Panc1 (cell line): ENCODE measurements at regions not wholly inside any gene's neighbourhood (a gene's known extent, or its start where the extent isn't known, plus 50 kb on each side); places are given as distances from the start of the nearest gene placed in this dataset.

ENCODE experiments used
- ATAC-seq: fragments of 200-7000 bp; cut with Tn5 transposase; 2 replicates; pipeline ENCODE4 v1.9.1; 2020; ENCODE audit warnings: mild to moderate bottlenecking, moderate library complexity
- BruUV-seq: library from RNA; stranded (reverse); fragments of 400-500 nt; replicated peaks from 2 replicates; lab custom pipeline; 2021; lab: Mats Ljungman, UMichigan
- CTCF ChIA-PET: fragments of 300-600 bp; sonication (Branson Sonifier 250); formaldehyde crosslinking; loops from one replicate; lab custom pipeline; 2022; ENCODE audit warnings: antibody characterized with exemption; lab: Charles Lee
- POLR2A ChIA-PET: fragments of 300-600 bp; sonication (Branson Sonifier 250); formaldehyde crosslinking; loops from one replicate; lab custom pipeline; 2022; ENCODE audit warnings: antibody characterized with exemption; lab: Charles Lee
- DNase-seq: peaks from one replicate; pipeline ENCODE4 v3.0.0-alpha.2; 2010; ENCODE audit warnings: low read depth, low spot score
- H3K27ac ChIP-seq: 2 replicates; pipeline ENCODE4 v1.5.1; 2011; ENCODE audit warnings: mild to moderate bottlenecking, low read length, inconsistent platforms
- H3K27me3 ChIP-seq: fragments of 200-500 bp; sonication (Bioruptor generic); 2 replicates; pipeline ENCODE4 v1.6.0; 2014; ENCODE audit warnings: low read length, inconsistent platforms; ENCODE audit not compliant: control insufficient read depth, insufficient read depth
- H3K36me3 ChIP-seq: fragments of 200-500 bp; sonication (Bioruptor generic); 2 replicates; pipeline ENCODE4 v1.5.1; 2014; ENCODE audit warnings: inconsistent platforms, mild to moderate bottlenecking, low read length, moderate library complexity; ENCODE audit not compliant: control insufficient read depth, insufficient read depth
- H3K4me1 ChIP-seq: 2 replicates; pipeline ENCODE4 v1.5.1; 2011; ENCODE audit warnings: inconsistent platforms, mild to moderate bottlenecking, low read length, moderate library complexity; ENCODE audit not compliant: control insufficient read depth, insufficient read depth
- H3K4me3 ChIP-seq, 2 experiments: 2 replicates each; pipeline ENCODE4 v1.5.1; 2011 to 2012; ENCODE audit warnings: low read depth in 2 of 2, low read length in 2 of 2, mild to moderate bottlenecking in 2 of 2, inconsistent platforms in 1 of 2, moderate library complexity in 1 of 2
- H3K9me3 ChIP-seq: fragments of 200-500 bp; sonication (Bioruptor generic); 2 replicates; pipeline ENCODE4 v1.5.1; 2014; ENCODE audit warnings: low read depth, mild to moderate bottlenecking, inconsistent platforms, low read length, moderate library complexity; ENCODE audit not compliant: control insufficient read depth, insufficient read depth
- POLR2AphosphoS5 ChIP-seq: IDR thresholded peaks from 2 replicates; pipeline ENCODE4 v1.6.1; 2012; ENCODE audit warnings: mild to moderate bottlenecking, low read depth, low read length, moderate library complexity
- SIN3A ChIP-seq: IDR thresholded peaks from 2 replicates; pipeline ENCODE4 v1.6.1; 2012; ENCODE audit warnings: low read depth, mild to moderate bottlenecking, low read length, moderate library complexity, borderline replicate concordance; ENCODE audit not compliant: insufficient read depth
- TCF7L2 ChIP-seq: IDR thresholded peaks from 2 replicates; pipeline ENCODE4 v1.6.1; 2011; ENCODE audit warnings: mild to moderate bottlenecking, low read depth, low read length, inconsistent platforms
- in situ Hi-C: cut with HindIII; loops from 2 replicates; pipeline ENCODE4 v1.10.0; 2016; ENCODE audit warnings: low sequenced_read_pairs, low pct_unique_long_range_greater_than_20kb
- intact Hi-C: fragments of 100-400 bp; cut with micrococcal nuclease; formaldehyde crosslinking; loops from one replicate; pipeline ENCODE4 v1.10.0; 2022; ENCODE audit not compliant: unreplicated experiment
- TF ChIP-seq, protein P1 (sequence below): fragments of 450-650 bp; IDR thresholded peaks from 2 replicates; pipeline ENCODE4 v1.5.1; 2017; ENCODE audit warnings: mild to moderate bottlenecking
- TF ChIP-seq, protein P2 (sequence below), 2 experiments: IDR thresholded peaks; 2 replicates each; pipeline ENCODE4 v1.6.1; 2011 to 2012; ENCODE audit warnings: low read depth in 2 of 2, control low read depth in 1 of 2, low read length in 1 of 2, mild to moderate bottlenecking in 1 of 2, moderate library complexity in 1 of 2; ENCODE audit not compliant: insufficient read depth in 1 of 2

DNA sequence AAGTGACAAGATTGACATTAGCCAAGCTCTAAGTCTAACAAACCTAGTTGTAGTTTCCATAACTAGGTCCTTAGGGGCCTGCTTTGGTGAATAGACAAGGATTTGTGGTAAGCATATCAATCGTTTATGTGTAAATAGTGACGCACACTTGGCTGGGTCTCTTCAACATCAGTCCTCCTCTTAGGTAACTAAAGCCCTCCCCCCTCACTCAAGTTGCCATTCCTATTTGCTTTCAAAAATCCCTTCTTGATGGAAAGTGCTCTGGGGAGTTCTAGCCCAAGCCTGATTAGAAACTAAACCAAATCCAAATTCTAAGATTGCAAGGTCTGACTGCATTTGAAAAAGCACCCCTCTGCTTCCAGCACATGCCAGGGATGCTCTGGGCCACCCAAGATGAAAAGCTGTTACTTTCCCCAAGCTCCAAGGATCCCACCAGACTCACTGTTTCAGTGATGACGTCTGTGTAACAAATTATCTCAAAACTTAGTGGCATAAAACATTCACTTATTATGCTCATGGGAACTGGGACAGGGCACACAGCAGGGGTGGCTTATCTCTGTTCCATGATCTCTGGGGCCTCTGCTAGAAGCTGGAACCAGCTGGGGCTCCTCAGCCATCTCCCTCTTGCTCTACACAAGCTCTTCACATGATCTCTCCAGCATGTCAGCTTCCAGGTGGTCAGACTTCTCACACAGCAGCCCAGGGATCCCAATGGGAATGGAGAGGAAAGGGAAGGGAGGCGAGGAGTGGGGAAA is 74.1 kb downstream of the RRAGC start:
- intact Hi-C loops (no loop called here), in situ Hi-C loops (no loop called here)
- POLR2A ChIA-PET = no interaction called here
- TF ChIP-seq, protein P1, sequence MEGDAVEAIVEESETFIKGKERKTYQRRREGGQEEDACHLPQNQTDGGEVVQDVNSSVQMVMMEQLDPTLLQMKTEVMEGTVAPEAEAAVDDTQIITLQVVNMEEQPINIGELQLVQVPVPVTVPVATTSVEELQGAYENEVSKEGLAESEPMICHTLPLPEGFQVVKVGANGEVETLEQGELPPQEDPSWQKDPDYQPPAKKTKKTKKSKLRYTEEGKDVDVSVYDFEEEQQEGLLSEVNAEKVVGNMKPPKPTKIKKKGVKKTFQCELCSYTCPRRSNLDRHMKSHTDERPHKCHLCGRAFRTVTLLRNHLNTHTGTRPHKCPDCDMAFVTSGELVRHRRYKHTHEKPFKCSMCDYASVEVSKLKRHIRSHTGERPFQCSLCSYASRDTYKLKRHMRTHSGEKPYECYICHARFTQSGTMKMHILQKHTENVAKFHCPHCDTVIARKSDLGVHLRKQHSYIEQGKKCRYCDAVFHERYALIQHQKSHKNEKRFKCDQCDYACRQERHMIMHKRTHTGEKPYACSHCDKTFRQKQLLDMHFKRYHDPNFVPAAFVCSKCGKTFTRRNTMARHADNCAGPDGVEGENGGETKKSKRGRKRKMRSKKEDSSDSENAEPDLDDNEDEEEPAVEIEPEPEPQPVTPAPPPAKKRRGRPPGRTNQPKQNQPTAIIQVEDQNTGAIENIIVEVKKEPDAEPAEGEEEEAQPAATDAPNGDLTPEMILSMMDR = no peak
- no peak for TF ChIP-seq TCF7L2
- TF ChIP-seq POLR2AphosphoS5 = no peak
- no peak for TF ChIP-seq SIN3A
- TF ChIP-seq, protein P2, sequence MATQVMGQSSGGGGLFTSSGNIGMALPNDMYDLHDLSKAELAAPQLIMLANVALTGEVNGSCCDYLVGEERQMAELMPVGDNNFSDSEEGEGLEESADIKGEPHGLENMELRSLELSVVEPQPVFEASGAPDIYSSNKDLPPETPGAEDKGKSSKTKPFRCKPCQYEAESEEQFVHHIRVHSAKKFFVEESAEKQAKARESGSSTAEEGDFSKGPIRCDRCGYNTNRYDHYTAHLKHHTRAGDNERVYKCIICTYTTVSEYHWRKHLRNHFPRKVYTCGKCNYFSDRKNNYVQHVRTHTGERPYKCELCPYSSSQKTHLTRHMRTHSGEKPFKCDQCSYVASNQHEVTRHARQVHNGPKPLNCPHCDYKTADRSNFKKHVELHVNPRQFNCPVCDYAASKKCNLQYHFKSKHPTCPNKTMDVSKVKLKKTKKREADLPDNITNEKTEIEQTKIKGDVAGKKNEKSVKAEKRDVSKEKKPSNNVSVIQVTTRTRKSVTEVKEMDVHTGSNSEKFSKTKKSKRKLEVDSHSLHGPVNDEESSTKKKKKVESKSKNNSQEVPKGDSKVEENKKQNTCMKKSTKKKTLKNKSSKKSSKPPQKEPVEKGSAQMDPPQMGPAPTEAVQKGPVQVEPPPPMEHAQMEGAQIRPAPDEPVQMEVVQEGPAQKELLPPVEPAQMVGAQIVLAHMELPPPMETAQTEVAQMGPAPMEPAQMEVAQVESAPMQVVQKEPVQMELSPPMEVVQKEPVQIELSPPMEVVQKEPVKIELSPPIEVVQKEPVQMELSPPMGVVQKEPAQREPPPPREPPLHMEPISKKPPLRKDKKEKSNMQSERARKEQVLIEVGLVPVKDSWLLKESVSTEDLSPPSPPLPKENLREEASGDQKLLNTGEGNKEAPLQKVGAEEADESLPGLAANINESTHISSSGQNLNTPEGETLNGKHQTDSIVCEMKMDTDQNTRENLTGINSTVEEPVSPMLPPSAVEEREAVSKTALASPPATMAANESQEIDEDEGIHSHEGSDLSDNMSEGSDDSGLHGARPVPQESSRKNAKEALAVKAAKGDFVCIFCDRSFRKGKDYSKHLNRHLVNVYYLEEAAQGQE (IDR thresholded peaks at IDR 0.05; ENCODE audit: insufficient read depth in 1 of 2, low read depth in 2 of 2, low read length in 1 of 2) = no peak
- no peak for DNase-seq
- no peak for ATAC-seq
- no TSS peak for BruUV-seq
- Histone ChIP-seq H3K36me3 (no peaks in the 10 kb centered on the region), H3K9me3 (no peaks in the 10 kb centered on the region), H3K4me3 (no peak overlapping the region), H3K4me1 (no peaks in the 10 kb centered on the region), H3K27ac (no peak overlapping the region), H3K27me3 (peaks cover 38% of the 10 kb centered on the region)
- CTCF ChIA-PET = no interaction called here

DNA sequence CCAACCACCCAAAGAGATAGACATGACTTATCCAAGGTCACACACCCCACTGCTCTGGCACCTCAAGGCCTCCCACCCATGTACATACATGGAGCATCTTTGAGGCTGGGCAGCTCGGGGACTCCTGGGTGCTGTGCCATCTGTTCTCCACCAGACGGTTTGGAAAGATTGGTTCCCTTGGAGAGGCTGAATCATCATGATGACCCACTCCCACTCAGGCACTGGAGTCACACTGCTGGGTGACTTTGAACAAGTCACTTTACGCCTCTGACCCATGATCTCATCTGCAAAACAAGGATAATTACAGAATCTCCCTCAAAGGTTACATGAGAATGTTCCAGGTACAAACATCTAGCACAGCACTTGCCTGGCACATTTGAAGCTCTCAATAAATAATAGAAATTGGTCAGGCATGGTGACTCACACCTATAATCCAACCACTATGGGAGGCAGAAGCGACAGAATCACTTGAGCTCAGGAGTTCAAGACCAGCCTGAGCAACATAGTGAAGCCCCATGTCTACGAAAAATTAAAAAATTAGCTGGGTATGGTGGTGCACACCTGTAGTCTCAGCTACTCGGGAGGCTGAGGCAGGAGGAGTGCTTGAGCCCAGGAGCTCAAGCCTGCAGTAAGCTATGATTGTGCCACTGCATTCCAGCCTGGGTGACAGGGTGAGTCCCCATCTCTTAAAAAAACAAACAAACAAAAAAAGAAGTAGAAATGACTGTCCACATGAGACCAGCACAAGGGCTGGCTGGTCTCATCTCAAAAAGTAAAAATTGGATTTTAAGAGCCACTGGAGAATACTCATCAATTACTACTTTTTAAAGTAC is 74.9 kb downstream of the RRAGC start:
- Histone ChIP-seq H3K27ac (no peak overlapping the region), H3K36me3 (no peaks in the 10 kb centered on the region), H3K9me3 (no peaks in the 10 kb centered on the region), H3K4me3 (no peak overlapping the region), H3K27me3 (peaks cover 36% of the 10 kb centered on the region), H3K4me1 (no peaks in the 10 kb centered on the region)
- BruUV-seq = no TSS peak
- no peak for TF ChIP-seq POLR2AphosphoS5
- TF ChIP-seq SIN3A = no peak
- TF ChIP-seq, protein P2 (IDR thresholded peaks at IDR 0.05; ENCODE audit: insufficient read depth in 1 of 2, low read depth in 2 of 2, low read length in 1 of 2) = no peak
- TF ChIP-seq, protein P1 = no peak
- TF ChIP-seq TCF7L2 = no peak
- in situ Hi-C loops = no loop called here
- DNase-seq (no peak), ATAC-seq (no peak)
- ChIA-PET POLR2A (no interaction called here), CTCF (no interaction called here)
- intact Hi-C loops = no loop called here
